ENCODE measurements at regions not wholly inside any gene's neighbourhood (a gene's known extent, or its start where the extent isn't known, plus 50 kb on each side); places are given as distances from the start of the nearest gene placed in this dataset.
A peak's percentile ranks its signal among the peaks of the same experiment; 100 is the strongest.
"Not testable (repeated sequence)": the region's sequence is repeated elsewhere in the genome, so short reads cannot be mapped to it uniquely, and the experiment has no call there.

DNA sequence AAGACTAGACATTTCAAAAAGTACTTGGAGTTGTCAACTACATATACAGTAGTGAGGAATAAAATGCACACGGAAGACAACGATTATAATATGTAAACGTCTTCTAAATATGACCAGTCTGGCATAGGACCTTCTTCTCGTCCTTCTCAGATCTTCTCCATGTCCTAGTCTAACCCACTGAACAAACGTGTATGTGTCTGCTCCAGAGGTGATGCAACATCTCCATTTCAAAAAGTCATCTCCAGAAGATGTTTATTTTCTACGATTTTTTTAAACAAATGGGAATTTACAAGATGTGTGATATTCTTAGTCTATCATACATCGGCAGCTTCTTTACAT, 89.9 kb downstream of the GPX5 start:
- Mint-ChIP-seq H3K4me1 (ENCODE audit: unreplicated experiment) (peaks cover 12% of the 10 kb centered on the region), H3K4me3 (peak overlapping the region; percentile 11), H3K27ac (no peak overlapping the region), H3K27me3 (no peaks in the 10 kb centered on the region), H3K36me3 (no peaks in the 10 kb centered on the region), H3K9me3 (no peaks in the 10 kb centered on the region)
- no peak for TF ChIP-seq CTCF (conservative IDR thresholded peaks at IDR 0.05)
- DNase-seq (ENCODE audit: extremely low spot score, unreplicated experiment), result no peak

DNA sequence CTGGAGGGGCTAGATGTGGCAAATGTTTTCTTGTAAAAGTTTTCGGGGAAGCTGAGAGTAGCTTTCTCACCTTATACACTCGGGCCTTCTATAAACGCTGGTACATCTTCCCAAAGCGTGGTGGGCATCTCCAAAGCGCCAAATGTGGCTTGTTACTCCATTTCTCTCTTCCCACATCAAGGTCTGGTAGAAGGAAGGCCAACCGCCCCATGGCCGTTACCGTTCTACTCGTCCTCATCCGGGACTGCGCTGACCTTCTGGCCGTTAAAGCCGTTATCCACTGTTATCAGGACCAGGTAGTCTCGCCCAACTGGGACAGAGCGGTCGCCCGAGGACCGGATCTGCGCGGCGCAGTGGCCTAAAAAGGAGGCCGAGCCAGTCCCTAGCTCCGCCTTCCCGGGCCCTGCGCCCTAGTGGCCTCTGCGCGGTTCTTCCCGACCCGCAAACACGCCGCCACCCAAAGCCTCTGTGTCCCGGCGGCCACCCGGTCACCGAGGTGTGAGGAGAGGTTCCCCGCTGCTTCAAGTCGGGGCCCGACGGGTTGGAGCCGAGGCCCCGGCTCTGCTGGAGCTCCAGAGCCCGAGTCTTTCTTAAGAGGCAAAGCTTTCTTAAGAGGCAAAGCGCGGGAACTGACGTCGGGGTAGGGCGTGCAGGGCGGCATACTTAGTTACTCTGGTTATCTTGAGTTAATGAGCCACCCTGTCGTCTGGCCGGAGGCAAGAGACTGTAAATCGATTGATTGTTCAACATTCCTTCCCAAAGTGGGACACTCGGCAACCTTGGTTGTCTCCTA, 90.5 kb downstream of the GPX5 start:
- Mint-ChIP-seq H3K4me3 (peak overlapping the region; percentile 83), H3K9me3 (no peaks in the 10 kb centered on the region), H3K4me1 (ENCODE audit: unreplicated experiment) (peaks cover 12% of the 10 kb centered on the region), H3K27me3 (no peaks in the 10 kb centered on the region), H3K36me3 (no peaks in the 10 kb centered on the region), H3K27ac (peak overlapping the region; percentile 55)
- DNase-seq (ENCODE audit: extremely low spot score, unreplicated experiment), result no peak
- TF ChIP-seq CTCF (conservative IDR thresholded peaks at IDR 0.05), result no peak

DNA sequence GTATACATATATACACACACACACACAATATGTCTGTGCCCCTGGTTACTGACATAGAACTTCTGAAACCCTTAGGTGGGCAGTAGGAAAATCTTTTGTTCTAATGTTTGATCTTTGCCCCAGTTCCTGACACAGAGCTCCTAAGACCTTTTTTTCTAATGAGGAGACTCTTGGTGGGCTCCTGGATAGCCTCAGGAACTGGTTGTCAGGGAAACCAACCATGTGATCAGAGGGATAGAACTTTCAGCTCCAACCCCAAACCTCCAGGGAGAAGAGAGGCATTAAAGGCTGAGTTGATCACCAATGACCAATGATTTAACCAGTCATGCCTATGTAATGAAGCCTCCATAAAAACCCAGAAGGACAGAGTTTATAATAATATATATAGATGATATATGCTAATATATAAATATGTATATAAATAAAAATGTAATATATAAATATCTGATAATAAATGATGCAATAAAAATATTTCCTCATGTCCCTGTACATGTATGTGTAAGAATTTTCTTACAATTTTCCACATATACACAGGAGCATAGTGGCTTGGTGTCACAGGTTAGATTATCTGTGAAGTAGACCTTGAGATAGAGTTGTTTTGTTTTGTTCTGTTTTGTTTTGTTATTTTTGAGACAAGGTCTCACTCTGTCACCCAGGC, 93.3 kb downstream of the GPX5 start:
- Mint-ChIP-seq H3K9me3 (no peaks in the 10 kb centered on the region), H3K27me3 (no peaks in the 10 kb centered on the region), H3K4me1 (ENCODE audit: unreplicated experiment) (peaks cover 12% of the 10 kb centered on the region), H3K4me3 (peak overlapping the region; percentile 70), H3K27ac (peak overlapping the region; percentile 45), H3K36me3 (no peaks in the 10 kb centered on the region)
- no peak for DNase-seq (ENCODE audit: extremely low spot score, unreplicated experiment)
- TF ChIP-seq CTCF (conservative IDR thresholded peaks at IDR 0.05), result no peak

DNA sequence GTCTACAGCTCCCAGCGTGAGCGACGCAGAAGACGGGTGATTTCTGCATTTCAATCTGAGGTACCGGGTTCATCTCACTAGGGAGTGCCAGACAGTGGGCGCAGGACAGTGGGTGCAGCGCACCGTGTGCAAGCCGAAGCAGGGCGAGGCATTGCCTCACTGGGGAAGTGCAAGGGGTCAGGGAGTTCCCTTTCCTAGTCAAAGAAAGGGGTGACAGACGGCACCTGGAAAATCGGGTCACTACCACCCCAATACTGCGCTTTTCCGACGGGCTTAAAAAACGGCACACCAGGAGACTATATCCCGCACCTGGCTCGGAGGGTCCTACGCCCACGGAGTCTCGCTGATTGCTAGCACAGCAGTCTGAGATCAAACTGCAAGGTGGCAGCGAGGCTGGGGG, 95.6 kb downstream of the GPX5 start:
- H3K9me3 Mint-ChIP-seq; H3K27me3 Mint-ChIP-seq; H3K36me3 Mint-ChIP-seq; DNase-seq (ENCODE audit: extremely low spot score, unreplicated experiment): not testable (repeated sequence)
- H3K4me1 Mint-ChIP-seq (ENCODE audit: unreplicated experiment), result peaks cover 12% of the 10 kb centered on the region
- peak overlapping the region; percentile 83 for H3K4me3 Mint-ChIP-seq
- H3K27ac Mint-ChIP-seq, result peak overlapping the region; percentile 57

DNA sequence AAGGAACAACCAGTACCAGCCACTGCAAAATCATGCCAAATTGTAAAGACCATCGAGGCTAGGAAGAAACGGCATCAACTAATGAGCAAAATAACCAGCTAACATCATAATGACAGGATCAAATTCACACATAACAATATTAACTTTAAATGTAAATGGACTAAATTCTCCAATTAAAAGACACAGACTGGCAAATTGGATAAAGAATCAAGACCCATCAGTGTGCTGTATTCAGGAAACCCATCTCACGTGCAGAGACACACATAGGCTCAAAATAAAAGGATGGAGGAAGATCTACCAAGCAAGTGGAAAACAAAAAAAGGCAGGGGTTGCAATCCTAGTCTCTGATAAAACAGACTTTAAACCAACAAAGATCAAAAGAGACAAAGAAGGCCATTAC, 97.6 kb downstream of the GPX5 start:
- H3K4me1 Mint-ChIP-seq (ENCODE audit: unreplicated experiment), result not testable (repeated sequence)

DNA sequence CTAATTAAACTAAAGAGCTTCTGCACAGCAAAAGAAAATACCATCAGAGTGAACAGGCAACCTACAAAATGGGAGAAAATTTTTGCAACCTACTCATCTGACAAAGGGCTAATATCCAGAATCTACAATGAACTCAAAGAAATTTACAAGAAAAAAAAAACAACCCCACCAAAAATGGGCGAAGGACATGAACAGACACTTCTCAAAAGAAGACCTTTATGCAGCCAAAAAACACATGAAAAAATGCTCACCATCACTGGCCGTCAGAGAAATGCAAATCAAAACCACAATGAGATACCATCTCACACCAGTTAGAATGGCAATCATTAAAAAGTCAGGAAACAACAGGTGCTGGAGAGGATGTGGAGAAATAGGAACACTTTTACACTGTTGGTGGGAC, 100.7 kb downstream of the GPX5 start:
- not testable (repeated sequence) for DNase-seq (ENCODE audit: extremely low spot score, unreplicated experiment); H3K9me3 Mint-ChIP-seq; H3K4me3 Mint-ChIP-seq; H3K4me1 Mint-ChIP-seq (ENCODE audit: unreplicated experiment); H3K36me3 Mint-ChIP-seq; H3K27ac Mint-ChIP-seq; H3K27me3 Mint-ChIP-seq

More for the DNA sequence above, 97.6 kb downstream of the GPX5 start:
- H3K27me3 Mint-ChIP-seq; H3K9me3 Mint-ChIP-seq; H3K27ac Mint-ChIP-seq; DNase-seq (ENCODE audit: extremely low spot score, unreplicated experiment); H3K36me3 Mint-ChIP-seq; H3K4me3 Mint-ChIP-seq: not testable (repeated sequence)

DNA sequence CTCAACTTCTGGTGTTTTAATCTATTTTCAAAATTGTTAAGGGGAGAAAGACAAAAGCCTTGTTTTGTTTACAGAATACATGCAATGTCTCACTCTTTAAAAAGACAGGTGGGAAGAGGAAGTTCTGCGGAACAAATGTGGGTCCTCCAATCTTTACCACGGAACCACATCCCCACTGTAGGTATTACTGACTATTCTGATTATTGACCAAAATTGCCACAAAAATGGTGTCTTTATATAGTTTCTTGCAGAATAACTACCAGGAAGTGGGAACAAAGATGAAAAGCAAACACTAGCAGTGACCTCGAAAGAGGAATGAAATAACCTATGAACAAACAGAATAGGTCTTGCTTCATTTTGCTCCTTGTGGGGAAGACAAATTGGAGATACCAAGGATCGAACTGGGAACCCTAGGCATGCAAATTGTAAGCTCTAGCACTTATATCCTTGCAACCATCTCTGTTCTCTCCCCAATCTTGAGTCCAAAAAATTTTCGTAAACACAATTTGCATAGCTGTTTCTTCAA, 106.7 kb downstream of the GPX5 start:
- H3K4me1 Mint-ChIP-seq (ENCODE audit: unreplicated experiment), result peaks cover 13% of the 10 kb centered on the region
- peaks cover 33% of the 10 kb centered on the region for H3K27me3 Mint-ChIP-seq
- no peak for TF ChIP-seq CTCF (conservative IDR thresholded peaks at IDR 0.05)
- no peak for DNase-seq (ENCODE audit: extremely low spot score, unreplicated experiment)
- H3K36me3 Mint-ChIP-seq, result no peaks in the 10 kb centered on the region
- no peak overlapping the region for H3K27ac Mint-ChIP-seq
- H3K4me3 Mint-ChIP-seq, result no peak overlapping the region
- H3K9me3 Mint-ChIP-seq, result no peaks in the 10 kb centered on the region

Measured in type B pancreatic cell (in vitro differentiated cells).